C1 segment of cervical spinal cord (tissue), 14 donors: ENCODE measurements at regions not wholly inside any gene's neighbourhood (a gene's known extent, or its start where the extent isn't known, plus 50 kb on each side); places are given as distances from the start of the nearest gene placed in this dataset.
"Not testable (repeated sequence)": the region's sequence is repeated elsewhere in the genome, so short reads cannot be mapped to it uniquely, and the experiment has no call there.

Source experiments
- DNase-seq, 14 donors: peaks; one replicate each; lab custom pipeline; 2025; lab: John Stamatoyannopoulos, UW

GRCh38 chr2:142757111-142757510 is 120.4 kb upstream of the KYNU start:
- no peak for DNase-seq

GRCh38 chr2:142756430-142756829 is 121.0 kb upstream of the KYNU start:
- no peak for DNase-seq

- no peak for DNase-seq
Measured at GRCh38 chr2:142755191-142755590, 122.3 kb upstream of the KYNU start.

GRCh38 chr2:142754182-142754581 is 123.3 kb upstream of the KYNU start:
- DNase-seq = no peak

- DNase-seq = no peak
Measured at GRCh38 chr2:142750858-142751257, 126.6 kb upstream of the KYNU start.

- no peak for DNase-seq
Measured at GRCh38 chr2:142748559-142749099, 128.8 kb upstream of the KYNU start.

GRCh38 chr2:142745691-142746090 is 131.8 kb upstream of the KYNU start:
- no peak for DNase-seq

- DNase-seq = no peak
Measured at GRCh38 chr2:142742371-142743214, 134.9 kb upstream of the KYNU start.

GRCh38 chr2:142741764-142742269 is 135.6 kb upstream of the KYNU start:
- no peak for DNase-seq

- no peak for DNase-seq
Measured at GRCh38 chr2:142734770-142735169, 142.7 kb upstream of the KYNU start.

- no peak for DNase-seq
Measured at GRCh38 chr2:142734231-142734630, 143.2 kb upstream of the KYNU start.

- DNase-seq = not testable (repeated sequence)
Measured at GRCh38 chr2:142729814-142730213, 147.7 kb upstream of the KYNU start.

GRCh38 chr2:142727821-142728478 is 149.5 kb upstream of the KYNU start:
- not testable (repeated sequence) for DNase-seq

GRCh38 chr2:142725386-142725785 is 152.1 kb upstream of the KYNU start:
- DNase-seq = no peak

GRCh38 chr2:142724713-142725349 is 152.6 kb upstream of the KYNU start:
- DNase-seq = no peak

GRCh38 chr2:142724186-142724585 is 153.3 kb upstream of the KYNU start:
- no peak for DNase-seq

- no peak for DNase-seq
Measured at GRCh38 chr2:142723236-142723635, 154.2 kb upstream of the KYNU start.

GRCh38 chr2:142722569-142722968 is 154.9 kb upstream of the KYNU start:
- DNase-seq = no peak

GRCh38 chr2:142722086-142722485 is 155.4 kb upstream of the KYNU start:
- DNase-seq = no peak

GRCh38 chr2:142721015-142721414 is 156.4 kb upstream of the KYNU start:
- no peak for DNase-seq

- DNase-seq = no peak
Measured at GRCh38 chr2:142718576-142719155, 158.8 kb upstream of the KYNU start.
